GM12878 (cell line): ENCODE measurements at regions not wholly inside any gene's neighbourhood (a gene's known extent, or its start where the extent isn't known, plus 50 kb on each side); places are given as distances from the start of the nearest gene placed in this dataset.

ENCODE experiments used
- ATAC-seq: fragments of 200-7000 bp; cut with Tn5 transposase; 3 replicates; pipeline ENCODE4 v1.9.1; 2020; ENCODE audit warnings: mild to moderate bottlenecking, moderate library complexity
- BruUV-seq: library from RNA; stranded (reverse); fragments of 400-500 nt; replicated peaks from 2 replicates; lab custom pipeline; 2021; lab: Mats Ljungman, UMichigan
- CTCF ChIA-PET: fragments of 300-600 bp; sonication (Branson Sonifier 250); formaldehyde crosslinking; extraction: SDS; loops from one replicate; lab custom pipeline; 2021; ENCODE audit warnings: inconsistent platforms; lab: Yijun Ruan, JAX
- POLR2A ChIA-PET: fragments of 350-600 bp; formaldehyde crosslinking; extraction: SDS; loops from one replicate; lab custom pipeline; 2021; ENCODE audit warnings: inconsistent platforms; lab: Charles Lee
- RAD21 ChIA-PET: fragments of 300-600 bp; sonication (Branson Sonifier 250); formaldehyde crosslinking; loops from one replicate; lab custom pipeline; 2023; ENCODE audit warnings: antibody characterized with exemption; ENCODE audit not compliant: unreplicated experiment; lab: Charles Lee
- SMC1A ChIA-PET: fragments of 300-600 bp; sonication (Branson Sonifier 250); formaldehyde crosslinking; loops from one replicate; lab custom pipeline; 2023; ENCODE audit not compliant: unreplicated experiment, uncharacterized antibody; lab: Charles Lee
- DNase-seq: peaks from one replicate; pipeline ENCODE4 v3.0.0-alpha.2; 2011; ENCODE audit warnings: low read depth, low spot score
- FAIRE-seq: peaks from 3 replicates; lab custom pipeline; 2011; peaks lifted over from hg19 to GRCh38; lab: Jason Lieb, UNC
- H2AFZ ChIP-seq: 2 replicates; pipeline ENCODE4 v1.6.0; 2011; ENCODE audit warnings: low read depth, low read length, control low read depth; ENCODE audit not compliant: control insufficient read depth
- H3K27ac ChIP-seq: 2 replicates; pipeline ENCODE4 v1.5.1; 2011; ENCODE audit warnings: control low read depth; ENCODE audit not compliant: control insufficient read depth, insufficient read depth
- H3K27me3 ChIP-seq, 2 experiments: replicated peaks in 1 of 2; 2 replicates each; pipeline versions ENCODE4 v1.6.0 to v1.6.1; 2011; ENCODE audit warnings: low read length in 1 of 2; ENCODE audit not compliant: control insufficient read depth in 2 of 2, insufficient read depth in 2 of 2
- H3K36me3 ChIP-seq, 2 experiments: 2 replicates each; pipeline ENCODE4 v1.5.1; 2011; ENCODE audit warnings: low read length in 1 of 2; ENCODE audit not compliant: control insufficient read depth in 2 of 2, insufficient read depth in 2 of 2
- H3K4me1 ChIP-seq: 2 replicates; pipeline ENCODE4 v1.6.1; 2011; ENCODE audit warnings: mild to moderate bottlenecking, low read length, moderate library complexity, mixed read lengths; ENCODE audit not compliant: control insufficient read depth, insufficient read depth
- H3K4me2 ChIP-seq: 2 replicates; pipeline ENCODE4 v1.6.0; 2011; ENCODE audit warnings: control low read depth; ENCODE audit not compliant: control insufficient read depth, insufficient read depth
- H3K4me3 ChIP-seq: fragments of 200-600 bp; sonication (generic); 2 replicates; pipeline ENCODE4 v1.5.1; 2016
- H3K79me2 ChIP-seq: 2 replicates; pipeline ENCODE4 v1.6.0; 2011; ENCODE audit warnings: low read length; ENCODE audit not compliant: control insufficient read depth, insufficient read depth
- H3K9ac ChIP-seq: 2 replicates; pipeline ENCODE4 v1.8.0; 2011; ENCODE audit warnings: low read length, control low read depth, mixed read lengths; ENCODE audit not compliant: control insufficient read depth, insufficient read depth
- H3K9me3 ChIP-seq: replicated peaks from 3 replicates; pipeline ENCODE4 v1.5.1; 2011; ENCODE audit warnings: mild to moderate bottlenecking, low read length; ENCODE audit not compliant: control insufficient read depth, insufficient read depth
- H4K20me1 ChIP-seq: 2 replicates; pipeline ENCODE4 v1.6.0; 2011; ENCODE audit not compliant: control insufficient read depth, insufficient read depth
- BCL3 ChIP-seq: IDR thresholded peaks from 2 replicates; pipeline ENCODE4 v1.6.1; 2011; ENCODE audit warnings: borderline replicate concordance, low read depth, mild to moderate bottlenecking, moderate library complexity, low read length; ENCODE audit not compliant: insufficient read depth, poor library complexity, severe bottlenecking
- CHD4 ChIP-seq: fragments of 200-600 bp; sonication (generic); IDR thresholded peaks from 2 replicates; pipeline ENCODE4 v1.6.1; 2016; ENCODE audit warnings: mild to moderate bottlenecking
- CREM ChIP-seq: IDR thresholded peaks from 2 replicates; pipeline ENCODE4 v1.6.1; 2014; ENCODE audit warnings: antibody characterized with exemption, low read depth
- EED ChIP-seq: sonication (generic); IDR thresholded peaks from 2 replicates; pipeline ENCODE4 v1.6.1; 2016; ENCODE audit warnings: antibody characterized with exemption, low read depth
- FOS ChIP-seq: IDR thresholded peaks from 3 replicates; pipeline ENCODE4 v1.6.1; 2011; ENCODE audit warnings: borderline replicate concordance; ENCODE audit not compliant: insufficient read length; ENCODE audit errors: extremely low read depth
- FOXM1 ChIP-seq: IDR thresholded peaks from 2 replicates; pipeline ENCODE4 v1.6.1; 2012; ENCODE audit warnings: low read depth, mild to moderate bottlenecking, inconsistent platforms, low read length, moderate library complexity
- HCFC1 ChIP-seq: fragments of 150-350 bp; IDR thresholded peaks from 2 replicates; pipeline ENCODE4 v1.6.1; 2014; ENCODE audit warnings: low read length
- MTA2 ChIP-seq: fragments of 450-650 bp; IDR thresholded peaks from 2 replicates; pipeline ENCODE4 v1.6.1; 2016; ENCODE audit warnings: low read depth, mild to moderate bottlenecking, moderate library complexity
- MXI1 ChIP-seq: fragments of 150-350 bp; IDR thresholded peaks from 2 replicates; pipeline ENCODE4 v1.6.1; 2011; ENCODE audit warnings: low read depth, mild to moderate bottlenecking, inconsistent platforms, low read length, improper control_type of control experiment
- MYB ChIP-seq: fragments of 150-350 bp; IDR thresholded peaks from 2 replicates; pipeline ENCODE4 v1.6.1; 2014; ENCODE audit warnings: mild to moderate bottlenecking, low read depth, low read length, borderline replicate concordance
- MYC ChIP-seq: IDR thresholded peaks from 2 replicates; pipeline ENCODE4 v1.6.1; 2011; ENCODE audit warnings: mild to moderate bottlenecking, low read length, moderate library complexity, inconsistent platforms; ENCODE audit not compliant: insufficient read depth, insufficient replicate concordance, insufficient read length, severe bottlenecking
- NFYA ChIP-seq: IDR thresholded peaks from 2 replicates; pipeline ENCODE4 v1.6.1; 2011; ENCODE audit warnings: low read depth, mild to moderate bottlenecking, low read length, improper control_type of control experiment, borderline replicate concordance
- NRF1 ChIP-seq: conservative IDR thresholded peaks from 2 replicates; pipeline ENCODE4 v1.6.1; 2011; ENCODE audit warnings: mild to moderate bottlenecking, low read depth, low read length, improper control_type of control experiment
- PAX8 ChIP-seq: fragments of 450-650 bp; IDR thresholded peaks from 2 replicates; pipeline ENCODE4 v1.6.1; 2017; ENCODE audit warnings: mild to moderate bottlenecking, moderate library complexity
- PRDM15 ChIP-seq: fragments of 450-650 bp; formaldehyde crosslinking; IDR thresholded peaks from 2 replicates; pipeline ENCODE4 v1.4.0; 2020; ENCODE audit warnings: mild to moderate bottlenecking, moderate library complexity
- SKIL ChIP-seq: fragments of 450-650 bp; IDR thresholded peaks from 2 replicates; pipeline ENCODE4 v1.6.1; 2017; ENCODE audit warnings: mild to moderate bottlenecking, low read depth, inconsistent platforms; ENCODE audit not compliant: poor library complexity, severe bottlenecking
- STAT1 ChIP-seq: fragments of 450-650 bp; conservative IDR thresholded peaks from 2 replicates; pipeline ENCODE4 v1.6.1; 2014; ENCODE audit warnings: antibody characterized with exemption, mild to moderate bottlenecking
- STAT3 ChIP-seq: IDR thresholded peaks from 2 replicates; pipeline ENCODE4 v1.6.1; 2011; ENCODE audit warnings: low read depth, low read length, improper control_type of control experiment
- ZSCAN29 ChIP-seq: fragments of 450-650 bp; IDR thresholded peaks from 2 replicates; pipeline ENCODE4 v1.6.1; 2017; ENCODE audit warnings: mild to moderate bottlenecking, moderate library complexity
- WGBS: methylation state at CpG from one replicate; pipeline ENCODE4 v1.1.6; 2016; ENCODE audit warnings: low lambda C conversion rate; ENCODE audit not compliant: insufficient replicate concordance, insufficient coverage; ENCODE audit errors: missing lambda C conversion rate; 5-methylcytosine and 5-hydroxymethylcytosine counted together
- in situ Hi-C: fragments of 300-500 bp; cut with MboI; formaldehyde crosslinking; loops from 9 replicates; pipeline ENCODE4 v1.14.3; 2018; ENCODE audit warnings: mixed read lengths
- intact Hi-C: fragments of 100-400 bp; cut with micrococcal nuclease; formaldehyde crosslinking; loops from one replicate; pipeline ENCODE4 v1.14.2; 2022; ENCODE audit not compliant: unreplicated experiment

GRCh38 chr12:75822416-75822815, 209.2 kb downstream of the PHLDA1 start:
- TF ChIP-seq FOXM1 = no peak
- no peak for TF ChIP-seq FOS
- no peak for TF ChIP-seq MYB
- TF ChIP-seq MTA2 = no peak
- no peak for TF ChIP-seq CREM
- no peak for TF ChIP-seq ZSCAN29
- no peak for TF ChIP-seq MYC
- TF ChIP-seq MXI1 = no peak
- no peak for TF ChIP-seq NRF1
- TF ChIP-seq BCL3 = no peak
- TF ChIP-seq STAT1 = no peak
- no peak for TF ChIP-seq CHD4
- TF ChIP-seq PAX8 = no peak
- TF ChIP-seq SKIL = no peak
- no peak for TF ChIP-seq PRDM15 (CRISPR knock-in tag)
- no peak for TF ChIP-seq STAT3
- TF ChIP-seq NFYA = no peak
- no peak for TF ChIP-seq EED
- no peak for TF ChIP-seq HCFC1
- no peak overlapping the region for H3K4me2 ChIP-seq
- ChIA-PET RAD21 (interaction anchor here (1.3 kb wide), 1 partner anchor 209 kb away, joined by 3 read pairs; the partner anchor contains the start of gene PHLDA1), CTCF (no interaction called here), POLR2A (no interaction called here), SMC1A (interaction anchor here (0.9 kb wide), 1 partner anchor 206 kb away, joined by 3 read pairs; no protein-coding TSS in a partner anchor)
- no peak overlapping the region for H3K4me3 ChIP-seq
- no peak overlapping the region for H2AFZ ChIP-seq
- no peak overlapping the region for H3K9ac ChIP-seq
- H3K79me2 ChIP-seq = no peaks in the 10 kb centered on the region
- in situ Hi-C loops = no loop called here
- ATAC-seq (no peak), DNase-seq (no peak), FAIRE-seq (no peak)
- H3K36me3 ChIP-seq = no peaks in the 10 kb centered on the region
- H3K27me3 ChIP-seq = no peaks in the 10 kb centered on the region
- BruUV-seq = no TSS peak
- 27% methylated on average over 3 of the region's 3 CpGs for WGBS
- H3K27ac ChIP-seq = no peak overlapping the region
- H3K4me1 ChIP-seq = no peaks in the 10 kb centered on the region
- no peaks in the 10 kb centered on the region for H4K20me1 ChIP-seq
- intact Hi-C loops = no loop called here
- H3K9me3 ChIP-seq = no peaks in the 10 kb centered on the region
